ENCODE measurements at regions not wholly inside any gene's neighbourhood (a gene's known extent, or its start where the extent isn't known, plus 50 kb on each side); places are given as distances from the start of the nearest gene placed in this dataset.
A peak's percentile ranks its signal among the peaks of the same experiment; 100 is the strongest.

DNA sequence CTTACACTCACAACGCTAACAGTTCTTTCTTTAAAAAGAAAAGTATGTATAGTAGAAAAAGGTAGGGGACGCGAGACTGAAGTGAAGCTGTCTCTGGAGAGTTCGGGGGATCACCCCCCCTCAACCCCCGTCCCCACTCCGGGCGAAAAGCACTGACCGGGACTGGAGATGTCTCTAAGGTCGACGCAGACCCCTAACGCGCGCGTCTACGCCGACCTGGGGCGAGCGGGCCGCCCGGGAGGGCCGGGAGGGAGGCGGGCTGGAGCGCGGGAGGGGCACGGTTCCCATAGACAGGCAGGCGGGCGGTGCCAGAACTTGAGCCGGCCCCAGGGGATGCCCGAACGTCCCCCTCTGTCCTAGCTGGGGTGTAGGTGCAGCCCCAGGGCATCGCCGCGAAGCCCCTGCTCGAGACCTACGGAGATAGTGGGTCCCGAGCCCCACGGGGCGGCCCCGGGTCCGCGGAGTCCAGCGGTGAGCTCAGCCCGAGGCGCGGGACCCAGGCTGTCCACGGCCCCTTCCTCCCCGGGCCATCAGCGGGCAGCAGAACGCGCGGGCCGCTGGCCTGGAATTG, 82.2 kb downstream of the CHRNA1 start:
- TF ChIP-seq EZH2phosphoT487 (IDR thresholded peaks at IDR 0.05; ENCODE audit: borderline replicate concordance, low read length) (peak; percentile 52; the same call in 1 of the 2 replicates), EZH2 (IDR thresholded peaks at IDR 0.05; ENCODE audit: low read length, unreplicated experiment) (peak; percentile 95)
- TF ChIP-seq, protein P1, sequence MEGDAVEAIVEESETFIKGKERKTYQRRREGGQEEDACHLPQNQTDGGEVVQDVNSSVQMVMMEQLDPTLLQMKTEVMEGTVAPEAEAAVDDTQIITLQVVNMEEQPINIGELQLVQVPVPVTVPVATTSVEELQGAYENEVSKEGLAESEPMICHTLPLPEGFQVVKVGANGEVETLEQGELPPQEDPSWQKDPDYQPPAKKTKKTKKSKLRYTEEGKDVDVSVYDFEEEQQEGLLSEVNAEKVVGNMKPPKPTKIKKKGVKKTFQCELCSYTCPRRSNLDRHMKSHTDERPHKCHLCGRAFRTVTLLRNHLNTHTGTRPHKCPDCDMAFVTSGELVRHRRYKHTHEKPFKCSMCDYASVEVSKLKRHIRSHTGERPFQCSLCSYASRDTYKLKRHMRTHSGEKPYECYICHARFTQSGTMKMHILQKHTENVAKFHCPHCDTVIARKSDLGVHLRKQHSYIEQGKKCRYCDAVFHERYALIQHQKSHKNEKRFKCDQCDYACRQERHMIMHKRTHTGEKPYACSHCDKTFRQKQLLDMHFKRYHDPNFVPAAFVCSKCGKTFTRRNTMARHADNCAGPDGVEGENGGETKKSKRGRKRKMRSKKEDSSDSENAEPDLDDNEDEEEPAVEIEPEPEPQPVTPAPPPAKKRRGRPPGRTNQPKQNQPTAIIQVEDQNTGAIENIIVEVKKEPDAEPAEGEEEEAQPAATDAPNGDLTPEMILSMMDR (conservative IDR thresholded peaks at IDR 0.05; ENCODE audit: low read depth, low read length), result no peak

All from PC-3 (cell line).